HCT116 (cell line): ENCODE measurements at regions not wholly inside any gene's neighbourhood (a gene's known extent, or its start where the extent isn't known, plus 50 kb on each side); places are given as distances from the start of the nearest gene placed in this dataset.

Experiments used
- ATAC-seq: fragments of 200-7000 bp; cut with Tn5 transposase; 2 replicates; pipeline ENCODE4 v1.9.1; 2020; ENCODE audit warnings: mild to moderate bottlenecking, moderate library complexity
- BruUV-seq: library from RNA; stranded (reverse); fragments of 400-500 nt; replicated peaks from 2 replicates; lab custom pipeline; 2021; lab: Mats Ljungman, UMichigan
- CTCF ChIA-PET: fragments of 300-600 bp; sonication (Branson Sonifier 250); formaldehyde crosslinking; loops from one replicate; lab custom pipeline; 2021; ENCODE audit warnings: antibody characterized with exemption; lab: Charles Lee
- POLR2A ChIA-PET: fragments of 300-600, 350-600 bp; sonication (Branson Sonifier 250); formaldehyde crosslinking; loops from one replicate; lab custom pipeline; 2021; ENCODE audit warnings: antibody characterized with exemption; lab: Charles Lee
- RAD21 ChIA-PET, 2 experiments: fragments of 300-600 bp; sonication (Branson Sonifier 250); formaldehyde crosslinking; loops; one replicate each; lab custom pipeline; 2023; ENCODE audit warnings: low total read pairs in 2 of 2; ENCODE audit not compliant: uncharacterized antibody in 2 of 2, unreplicated experiment in 2 of 2, low non-redundant PET in 1 of 2; lab: Charles Lee
- DNase-seq: peaks from one replicate; pipeline ENCODE4 v3.0.0-alpha.2; 2010; ENCODE audit warnings: low read depth, low spot score
- H2AFZ ChIP-seq: fragments of 200-600 bp; shearing (Covaris generic), sonication (generic); 2 replicates; pipeline ENCODE4 v1.6.1; 2017; ENCODE audit warnings: low read depth, mixed run types, mixed read lengths, antibody characterized with exemption, low read length; ENCODE audit not compliant: poor library complexity, severe bottlenecking
- H3K27ac ChIP-seq: 2 replicates; pipeline ENCODE4 v1.5.1; 2012; ENCODE audit warnings: low read depth, low read length
- H3K27me3 ChIP-seq: fragments of 200-600 bp; sonication (generic); 2 replicates; pipeline ENCODE4 v1.6.1; 2016; ENCODE audit warnings: mixed run types, low read length, mixed read lengths; ENCODE audit not compliant: insufficient read depth
- H3K36me3 ChIP-seq, 2 experiments: fragments of 200-500 bp in 1 of 2; fragments of 200-600 bp in 1 of 2; sonication (Bioruptor generic) in 1 of 2; sonication (generic) in 1 of 2; 2 replicates each; pipeline versions ENCODE4 v1.5.1 to v1.6.1; 2014 to 2016; ENCODE audit warnings: low read length in 2 of 2, inconsistent platforms in 1 of 2, mixed read lengths in 1 of 2, mixed run types in 1 of 2; ENCODE audit not compliant: insufficient read depth in 2 of 2, control insufficient read depth in 1 of 2
- H3K4me1 ChIP-seq, 2 experiments: fragments of 200-600 bp in 1 of 2; sonication (generic) in 1 of 2; 2 replicates each; pipeline versions ENCODE4 v1.5.1 to v1.6.1; 2012 to 2017; ENCODE audit warnings: low read length in 2 of 2, inconsistent platforms in 1 of 2, mild to moderate bottlenecking in 1 of 2, mixed read lengths in 1 of 2, mixed run types in 1 of 2, moderate library complexity in 1 of 2; ENCODE audit not compliant: insufficient read depth in 2 of 2, control insufficient read depth in 1 of 2
- H3K4me2 ChIP-seq: fragments of 200-600 bp; sonication (generic); 2 replicates; pipeline ENCODE4 v1.6.1; 2017; ENCODE audit warnings: mixed run types, low read length, mixed read lengths
- H3K4me3 ChIP-seq, 2 experiments: fragments of 200-600 bp in 1 of 2; sonication (generic) in 1 of 2; replicated peaks in 1 of 2; 2 replicates each; pipeline ENCODE4 v1.5.1; 2011 to 2016; ENCODE audit warnings: low read length in 2 of 2, control low read depth in 1 of 2, low read depth in 1 of 2, mild to moderate bottlenecking in 1 of 2, mixed read lengths in 1 of 2, mixed run types in 1 of 2
- H3K79me2 ChIP-seq: fragments of 200-600 bp; sonication (generic); 2 replicates; pipeline ENCODE4 v1.6.1; 2017; ENCODE audit warnings: mild to moderate bottlenecking, mixed run types, low read length, moderate library complexity, mixed read lengths; ENCODE audit not compliant: insufficient read depth
- H3K9ac ChIP-seq: fragments of 200-600 bp; sonication (generic); 2 replicates; pipeline ENCODE4 v1.6.1; 2016; ENCODE audit warnings: low read length, mixed read lengths
- H3K9me2 ChIP-seq: fragments of 200-600 bp; sonication (generic), shearing (Covaris generic); 2 replicates; pipeline ENCODE4 v1.6.1; 2017; ENCODE audit warnings: mixed run types, mild to moderate bottlenecking, moderate library complexity; ENCODE audit not compliant: insufficient read depth
- H3K9me3 ChIP-seq, 2 experiments: fragments of 200-500 bp in 1 of 2; fragments of 200-600 bp in 1 of 2; sonication (Bioruptor generic) in 1 of 2; sonication (generic) in 1 of 2; 2 replicates each; pipeline ENCODE4 v1.6.1; 2014 to 2017; ENCODE audit warnings: low read length in 2 of 2, mixed read lengths in 2 of 2, inconsistent platforms in 1 of 2, low read depth in 1 of 2, mild to moderate bottlenecking in 1 of 2, mixed run types in 1 of 2, moderate library complexity in 1 of 2; ENCODE audit not compliant: control insufficient read depth in 1 of 2, insufficient read depth in 1 of 2
- H4K20me1 ChIP-seq: fragments of 200-600 bp; sonication (generic), shearing (Covaris generic); 2 replicates; pipeline ENCODE4 v1.6.1; 2017; ENCODE audit warnings: mixed run types, mild to moderate bottlenecking, moderate library complexity; ENCODE audit not compliant: insufficient read depth
- ATF3 ChIP-seq: IDR thresholded peaks from 2 replicates; pipeline ENCODE4 v1.6.1; 2012
- CBX3 ChIP-seq: IDR thresholded peaks from 2 replicates; pipeline ENCODE4 v1.6.1; 2012; ENCODE audit warnings: low read depth
- ELF1 ChIP-seq: IDR thresholded peaks from 2 replicates; pipeline ENCODE4 v1.6.1; 2012; ENCODE audit warnings: low read depth, borderline replicate concordance
- EZH2phosphoT487 ChIP-seq: fragments of 200-600 bp; IDR thresholded peaks from 2 replicates; pipeline ENCODE4 v1.6.1; 2018; ENCODE audit warnings: antibody characterized with exemption, borderline replicate concordance
- POLR2A ChIP-seq: IDR thresholded peaks from 2 replicates; pipeline ENCODE4 v1.7.0; 2011; ENCODE audit warnings: borderline replicate concordance; ENCODE audit not compliant: insufficient read depth, insufficient read length; ENCODE audit errors: extremely low read depth
- POLR2AphosphoS5 ChIP-seq: IDR thresholded peaks from 2 replicates; pipeline ENCODE4 v1.6.1; 2011; ENCODE audit warnings: mild to moderate bottlenecking, low read depth, low read length, moderate library complexity
- RAD21 ChIP-seq: IDR thresholded peaks from 2 replicates; pipeline ENCODE4 v1.6.1; 2012; ENCODE audit warnings: low read depth, mild to moderate bottlenecking
- SP1 ChIP-seq: IDR thresholded peaks from 2 replicates; pipeline ENCODE4 v1.6.1; 2012; ENCODE audit warnings: low read depth
- SRF ChIP-seq: IDR thresholded peaks from 2 replicates; pipeline ENCODE4 v1.6.1; 2012; ENCODE audit warnings: low read depth
- YY1 ChIP-seq: IDR thresholded peaks from 2 replicates; pipeline ENCODE4 v1.6.1; 2011; ENCODE audit warnings: low read length, low read depth, moderate library complexity, mild to moderate bottlenecking; ENCODE audit not compliant: insufficient replicate concordance; ENCODE audit errors: extremely low read depth
- ZFX ChIP-seq: fragments of 450-650 bp; IDR thresholded peaks from 2 replicates; pipeline ENCODE4 v1.6.1; 2017
- ZNF274 ChIP-seq: fragments of 200-500 bp; sonication (Bioruptor generic); IDR thresholded peaks from 2 replicates; pipeline ENCODE4 v1.6.1; 2014; ENCODE audit warnings: mild to moderate bottlenecking, low read depth, low read length, inconsistent platforms
- intact Hi-C: fragments of 100-400 bp; cut with micrococcal nuclease; formaldehyde crosslinking; loops from 2 replicates; pipeline ENCODE4 v1.10.0; 2022

DNA sequence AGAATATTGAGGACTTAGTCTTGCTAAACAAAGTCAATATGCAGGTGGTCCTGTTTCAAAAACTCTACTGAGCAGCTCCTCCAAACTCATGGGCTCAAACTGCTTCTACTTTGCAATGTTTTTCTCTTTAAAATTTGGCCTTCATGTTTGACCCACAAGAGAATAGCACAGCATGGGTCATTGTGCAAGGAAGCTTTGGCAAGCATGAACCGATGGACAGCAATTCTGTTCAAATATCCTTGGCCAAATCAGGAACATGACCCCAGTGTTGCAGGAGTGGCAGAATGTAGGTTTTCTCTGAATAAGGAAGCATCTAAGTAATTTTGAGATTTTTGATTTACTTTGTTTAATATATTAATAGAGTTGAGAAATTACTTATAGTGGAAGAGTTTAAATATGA lies 477.9 kb downstream of the KCNJ3 start:
- Histone ChIP-seq H3K79me2 (no peaks in the 10 kb centered on the region), H3K4me3 (no peak overlapping the region), H3K9me3 (no peaks in the 10 kb centered on the region), H3K27me3 (no peaks in the 10 kb centered on the region), H3K4me2 (no peak overlapping the region), H3K4me1 (no peaks in the 10 kb centered on the region), H3K36me3 (no peaks in the 10 kb centered on the region), H2AFZ (peak overlapping the region; percentile 65), H3K9ac (no peak overlapping the region), H3K9me2 (no peaks in the 10 kb centered on the region), H3K27ac (no peak overlapping the region), H4K20me1 (no peaks in the 10 kb centered on the region)
- intact Hi-C loops, result no loop called here
- ChIA-PET RAD21 (no interaction called here), POLR2A (no interaction called here), CTCF (no interaction called here)
- no peak for TF ChIP-seq SRF
- no peak for TF ChIP-seq CBX3
- TF ChIP-seq POLR2AphosphoS5, result no peak
- TF ChIP-seq ZFX, result no peak
- TF ChIP-seq POLR2A, result no peak
- TF ChIP-seq EZH2phosphoT487, result no peak
- TF ChIP-seq YY1, result no peak
- TF ChIP-seq SP1, result no peak
- TF ChIP-seq RAD21, result no peak
- TF ChIP-seq ATF3, result no peak
- TF ChIP-seq ELF1, result no peak
- ATAC-seq, result no peak
- DNase-seq, result no peak
- no TSS peak for BruUV-seq

GRCh38 chr2:155169317-155169716 lies 470.8 kb downstream of the KCNJ3 start:
- no peaks in the 10 kb centered on the region for H3K36me3 ChIP-seq
- TF ChIP-seq ZNF274, result no peak
- no TSS peak for BruUV-seq

More at GRCh38 chr2:155169317-155169716, 470.8 kb downstream of the KCNJ3 start:
- intact Hi-C loops, result no loop called here
- CTCF ChIA-PET, result no interaction called here
- Histone ChIP-seq H3K4me3 (no peak overlapping the region), H3K4me2 (no peak overlapping the region), H3K27me3 (no peaks in the 10 kb centered on the region), H3K27ac (no peak overlapping the region), H3K9me3 (no peaks in the 10 kb centered on the region), H3K4me1 (no peaks in the 10 kb centered on the region), H3K9ac (no peak overlapping the region), H3K9me2 (no peaks in the 10 kb centered on the region), H2AFZ (no peak overlapping the region), H3K79me2 (no peaks in the 10 kb centered on the region), H4K20me1 (no peaks in the 10 kb centered on the region)
- DNase-seq (no peak), ATAC-seq (no peak)
- POLR2A ChIA-PET, result no interaction called here
- RAD21 ChIA-PET, result no interaction called here
